Panc1 (cell line): ENCODE measurements at regions not wholly inside any gene's neighbourhood (a gene's known extent, or its start where the extent isn't known, plus 50 kb on each side); places are given as distances from the start of the nearest gene placed in this dataset.

Experiments
- ATAC-seq: fragments of 200-7000 bp; cut with Tn5 transposase; 2 replicates; pipeline ENCODE4 v1.9.1; 2020; ENCODE audit warnings: mild to moderate bottlenecking, moderate library complexity
- BruUV-seq: library from RNA; stranded (reverse); fragments of 400-500 nt; replicated peaks from 2 replicates; lab custom pipeline; 2021; lab: Mats Ljungman, UMichigan
- CTCF ChIA-PET: fragments of 300-600 bp; sonication (Branson Sonifier 250); formaldehyde crosslinking; loops from one replicate; lab custom pipeline; 2022; ENCODE audit warnings: antibody characterized with exemption; lab: Charles Lee
- POLR2A ChIA-PET: fragments of 300-600 bp; sonication (Branson Sonifier 250); formaldehyde crosslinking; loops from one replicate; lab custom pipeline; 2022; ENCODE audit warnings: antibody characterized with exemption; lab: Charles Lee
- DNase-seq: peaks from one replicate; pipeline ENCODE4 v3.0.0-alpha.2; 2010; ENCODE audit warnings: low read depth, low spot score
- H3K27ac ChIP-seq: 2 replicates; pipeline ENCODE4 v1.5.1; 2011; ENCODE audit warnings: mild to moderate bottlenecking, low read length, inconsistent platforms
- H3K27me3 ChIP-seq: fragments of 200-500 bp; sonication (Bioruptor generic); 2 replicates; pipeline ENCODE4 v1.6.0; 2014; ENCODE audit warnings: low read length, inconsistent platforms; ENCODE audit not compliant: control insufficient read depth, insufficient read depth
- H3K36me3 ChIP-seq: fragments of 200-500 bp; sonication (Bioruptor generic); 2 replicates; pipeline ENCODE4 v1.5.1; 2014; ENCODE audit warnings: inconsistent platforms, mild to moderate bottlenecking, low read length, moderate library complexity; ENCODE audit not compliant: control insufficient read depth, insufficient read depth
- H3K4me1 ChIP-seq: 2 replicates; pipeline ENCODE4 v1.5.1; 2011; ENCODE audit warnings: inconsistent platforms, mild to moderate bottlenecking, low read length, moderate library complexity; ENCODE audit not compliant: control insufficient read depth, insufficient read depth
- H3K4me3 ChIP-seq, 2 experiments: 2 replicates each; pipeline ENCODE4 v1.5.1; 2011 to 2012; ENCODE audit warnings: low read depth in 2 of 2, low read length in 2 of 2, mild to moderate bottlenecking in 2 of 2, inconsistent platforms in 1 of 2, moderate library complexity in 1 of 2
- H3K9me3 ChIP-seq: fragments of 200-500 bp; sonication (Bioruptor generic); 2 replicates; pipeline ENCODE4 v1.5.1; 2014; ENCODE audit warnings: low read depth, mild to moderate bottlenecking, inconsistent platforms, low read length, moderate library complexity; ENCODE audit not compliant: control insufficient read depth, insufficient read depth
- CTCF ChIP-seq: fragments of 450-650 bp; IDR thresholded peaks from 2 replicates; pipeline ENCODE4 v1.5.1; 2017; ENCODE audit warnings: mild to moderate bottlenecking
- POLR2AphosphoS5 ChIP-seq: IDR thresholded peaks from 2 replicates; pipeline ENCODE4 v1.6.1; 2012; ENCODE audit warnings: mild to moderate bottlenecking, low read depth, low read length, moderate library complexity
- REST ChIP-seq, 2 experiments: IDR thresholded peaks; 2 replicates each; pipeline ENCODE4 v1.6.1; 2011 to 2012; ENCODE audit warnings: low read depth in 2 of 2, control low read depth in 1 of 2, low read length in 1 of 2, mild to moderate bottlenecking in 1 of 2, moderate library complexity in 1 of 2; ENCODE audit not compliant: insufficient read depth in 1 of 2
- SIN3A ChIP-seq: IDR thresholded peaks from 2 replicates; pipeline ENCODE4 v1.6.1; 2012; ENCODE audit warnings: low read depth, mild to moderate bottlenecking, low read length, moderate library complexity, borderline replicate concordance; ENCODE audit not compliant: insufficient read depth
- TCF7L2 ChIP-seq: IDR thresholded peaks from 2 replicates; pipeline ENCODE4 v1.6.1; 2011; ENCODE audit warnings: mild to moderate bottlenecking, low read depth, low read length, inconsistent platforms
- in situ Hi-C: cut with HindIII; loops from 2 replicates; pipeline ENCODE4 v1.10.0; 2016; ENCODE audit warnings: low sequenced_read_pairs, low pct_unique_long_range_greater_than_20kb
- intact Hi-C: fragments of 100-400 bp; cut with micrococcal nuclease; formaldehyde crosslinking; loops from one replicate; pipeline ENCODE4 v1.10.0; 2022; ENCODE audit not compliant: unreplicated experiment

GRCh38 chr3:135848051-135848450 lies 117.5 kb upstream of the PPP2R3A start:
- ATAC-seq (no peak), DNase-seq (no peak)
- H3K9me3 ChIP-seq, result no peaks in the 10 kb centered on the region
- no peak overlapping the region for H3K4me3 ChIP-seq
- TF ChIP-seq SIN3A, result no peak
- TF ChIP-seq REST (IDR thresholded peaks at IDR 0.05; ENCODE audit: insufficient read depth in 1 of 2, low read depth in 2 of 2, low read length in 1 of 2), result no peak
- no peak for TF ChIP-seq POLR2AphosphoS5
- TF ChIP-seq TCF7L2, result no peak
- TF ChIP-seq CTCF, result no peak
- no TSS peak for BruUV-seq
- no peak overlapping the region for H3K27ac ChIP-seq
- H3K27me3 ChIP-seq, result no peaks in the 10 kb centered on the region
- in situ Hi-C loops (no loop called here), intact Hi-C loops (no loop called here)
- H3K36me3 ChIP-seq, result no peaks in the 10 kb centered on the region
- H3K4me1 ChIP-seq, result no peaks in the 10 kb centered on the region
- ChIA-PET POLR2A (no interaction called here), CTCF (no interaction called here)

- ChIA-PET CTCF (no interaction called here), POLR2A (no interaction called here)
- no peak for DNase-seq
- intact Hi-C loops, result no loop called here
- BruUV-seq, result no TSS peak
- TF ChIP-seq CTCF, result no peak
- no peak for TF ChIP-seq TCF7L2
- TF ChIP-seq SIN3A, result no peak
- no peak for TF ChIP-seq REST (IDR thresholded peaks at IDR 0.05; ENCODE audit: insufficient read depth in 1 of 2, low read depth in 2 of 2, low read length in 1 of 2)
- Histone ChIP-seq H3K27ac (no peak overlapping the region), H3K27me3 (no peaks in the 10 kb centered on the region), H3K36me3 (no peaks in the 10 kb centered on the region), H3K4me1 (no peaks in the 10 kb centered on the region), H3K9me3 (no peaks in the 10 kb centered on the region), H3K4me3 (no peak overlapping the region)
- ATAC-seq, result no peak
- in situ Hi-C loops, result no loop called here
Observed at GRCh38 chr3:135849827-135850226, 115.7 kb upstream of the PPP2R3A start.
